ENCODE measurements at regions not wholly inside any gene's neighbourhood (a gene's known extent, or its start where the extent isn't known, plus 50 kb on each side); places are given as distances from the start of the nearest gene placed in this dataset.

DNA sequence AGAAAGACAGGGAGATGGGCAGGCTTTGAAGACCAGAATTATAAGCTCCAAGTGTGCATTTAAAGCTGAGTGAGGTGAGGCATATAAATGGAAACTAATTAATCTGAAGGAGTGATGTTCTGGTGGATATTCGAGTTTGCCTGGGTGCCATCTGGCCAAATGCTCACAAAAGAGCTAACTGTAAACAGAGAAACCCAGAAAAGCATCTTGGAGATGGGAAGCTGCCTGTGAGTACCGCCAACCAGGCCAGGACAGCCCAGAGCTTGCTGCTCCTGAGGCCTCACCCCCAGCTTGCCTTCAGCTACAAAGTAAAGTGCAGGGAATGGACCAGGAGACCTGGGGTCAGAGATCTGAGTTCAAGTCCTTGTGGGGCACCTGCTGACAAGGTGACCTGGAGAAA, 446.1 kb upstream of the MYT1L start:
- TF ChIP-seq POLR2A (IDR thresholded peaks at IDR 0.05) = no peak
- TF ChIP-seq, protein P1, sequence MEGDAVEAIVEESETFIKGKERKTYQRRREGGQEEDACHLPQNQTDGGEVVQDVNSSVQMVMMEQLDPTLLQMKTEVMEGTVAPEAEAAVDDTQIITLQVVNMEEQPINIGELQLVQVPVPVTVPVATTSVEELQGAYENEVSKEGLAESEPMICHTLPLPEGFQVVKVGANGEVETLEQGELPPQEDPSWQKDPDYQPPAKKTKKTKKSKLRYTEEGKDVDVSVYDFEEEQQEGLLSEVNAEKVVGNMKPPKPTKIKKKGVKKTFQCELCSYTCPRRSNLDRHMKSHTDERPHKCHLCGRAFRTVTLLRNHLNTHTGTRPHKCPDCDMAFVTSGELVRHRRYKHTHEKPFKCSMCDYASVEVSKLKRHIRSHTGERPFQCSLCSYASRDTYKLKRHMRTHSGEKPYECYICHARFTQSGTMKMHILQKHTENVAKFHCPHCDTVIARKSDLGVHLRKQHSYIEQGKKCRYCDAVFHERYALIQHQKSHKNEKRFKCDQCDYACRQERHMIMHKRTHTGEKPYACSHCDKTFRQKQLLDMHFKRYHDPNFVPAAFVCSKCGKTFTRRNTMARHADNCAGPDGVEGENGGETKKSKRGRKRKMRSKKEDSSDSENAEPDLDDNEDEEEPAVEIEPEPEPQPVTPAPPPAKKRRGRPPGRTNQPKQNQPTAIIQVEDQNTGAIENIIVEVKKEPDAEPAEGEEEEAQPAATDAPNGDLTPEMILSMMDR (IDR thresholded peaks at IDR 0.05) = no peak
